HG02981 (cell line): ENCODE measurements at regions not wholly inside any gene's neighbourhood (a gene's known extent, or its start where the extent isn't known, plus 50 kb on each side); places are given as distances from the start of the nearest gene placed in this dataset.

Experiments
- ATAC-seq: cut with Tn5 transposase; IDR thresholded peaks from one replicate; pipeline ENCODE4 v1.9.1; 2021; ENCODE audit warnings: mild to moderate bottlenecking, moderate library complexity; ENCODE audit not compliant: unreplicated experiment

- no peak for ATAC-seq
These were observed 236.4 kb downstream of the BUD13 start for GRCh38 chr11:116536416-116536815.

- no peak for ATAC-seq
These were observed 236.8 kb downstream of the BUD13 start for GRCh38 chr11:116535994-116536393.

GRCh38 chr11:116535120-116535519, 237.7 kb downstream of the BUD13 start:
- ATAC-seq: no peak

GRCh38 chr11:116534270-116534975, 238.4 kb downstream of the BUD13 start:
- no peak for ATAC-seq

GRCh38 chr11:116533186-116533825, 239.5 kb downstream of the BUD13 start:
- ATAC-seq: no peak

- no peak for ATAC-seq
These were observed 240.7 kb downstream of the BUD13 start for GRCh38 chr11:116532066-116532465.

GRCh38 chr11:116530705-116531104, 242.1 kb downstream of the BUD13 start:
- no peak for ATAC-seq

- no peak for ATAC-seq
These were observed 243.5 kb downstream of the BUD13 start for GRCh38 chr11:116529271-116529670.

- no peak for ATAC-seq
These were observed 245.4 kb downstream of the BUD13 start for GRCh38 chr11:116527180-116527991.

GRCh38 chr11:116525961-116526495, 246.8 kb downstream of the BUD13 start:
- no peak for ATAC-seq

- peak; percentile 48 for ATAC-seq
These were observed 253.3 kb downstream of the BUD13 start for GRCh38 chr11:116519499-116519898.

- ATAC-seq: no peak
These were observed 254.6 kb downstream of the BUD13 start for GRCh38 chr11:116518141-116518540.

- ATAC-seq: no peak
These were observed 255.2 kb downstream of the BUD13 start for GRCh38 chr11:116517584-116517983.

GRCh38 chr11:116517077-116517476, 255.7 kb downstream of the BUD13 start:
- ATAC-seq: no peak

GRCh38 chr11:116515664-116516184, 257.1 kb downstream of the BUD13 start:
- ATAC-seq: no peak

- ATAC-seq: no peak
These were observed 258.9 kb downstream of the BUD13 start for GRCh38 chr11:116513894-116514293.

GRCh38 chr11:116513278-116513823, 259.4 kb downstream of the BUD13 start:
- ATAC-seq: no peak

- ATAC-seq: no peak
These were observed 259.9 kb downstream of the BUD13 start for GRCh38 chr11:116512841-116513240.

GRCh38 chr11:116511684-116512083, 261.1 kb downstream of the BUD13 start:
- no peak for ATAC-seq

GRCh38 chr11:116510886-116511650, 261.7 kb downstream of the BUD13 start:
- no peak for ATAC-seq
